ENCODE measurements at regions not wholly inside any gene's neighbourhood (a gene's known extent, or its start where the extent isn't known, plus 50 kb on each side); places are given as distances from the start of the nearest gene placed in this dataset.

DNA sequence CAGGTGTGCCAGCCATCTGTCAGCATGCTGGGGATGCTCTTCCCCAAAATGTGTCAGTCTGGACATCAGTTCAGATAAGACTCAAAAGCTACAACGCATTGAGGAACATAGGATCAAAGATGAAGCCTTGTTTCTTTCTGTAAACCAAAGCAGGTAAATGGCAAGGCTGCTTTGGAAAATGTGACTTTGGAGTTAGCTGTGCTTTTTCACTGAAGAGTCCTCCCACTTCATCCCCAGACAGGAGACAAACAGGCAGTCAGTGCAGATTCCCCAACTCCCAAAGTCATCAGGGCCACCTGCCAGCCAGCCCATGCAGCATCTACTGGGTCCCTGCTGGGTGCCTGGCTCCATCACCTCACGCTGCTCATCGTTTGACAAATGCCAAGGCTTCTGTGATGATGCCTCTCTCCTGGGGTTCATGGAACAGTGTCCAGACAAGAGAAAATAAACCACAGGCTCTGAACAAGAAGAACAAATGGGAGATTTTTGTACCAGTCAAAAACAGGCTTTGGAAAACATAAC is 205.0 kb upstream of the BTBD3 start:
- Histone ChIP-seq H3K36me3 (replicated peaks in 1 of 2; ENCODE audit: control insufficient read depth in 1 of 2, insufficient read depth in 2 of 2, low read length in 2 of 2) (no peaks in the 10 kb centered on the region), H2AFZ (ENCODE audit: low read length) (no peak overlapping the region), H3K4me3 (replicated peaks in 1 of 3; ENCODE audit: insufficient read depth in 1 of 3, low read depth in 2 of 3, low read length in 3 of 3) (no peak overlapping the region), H3K27ac (ENCODE audit: extremely low read length, insufficient read depth, low read length) (no peak overlapping the region), H3K4me2 (ENCODE audit: low read depth, low read length) (no peak overlapping the region), H3K27me3 (ENCODE audit: control insufficient read depth in 1 of 2, insufficient read depth in 2 of 2, low read length in 2 of 2) (no peaks in the 10 kb centered on the region), H3K4me1 (ENCODE audit: insufficient read depth, low read length) (no peaks in the 10 kb centered on the region), H3K9me3 (ENCODE audit: low read length) (no peaks in the 10 kb centered on the region), H4K20me1 (ENCODE audit: insufficient read depth, low read length) (no peaks in the 10 kb centered on the region), H3K79me2 (ENCODE audit: insufficient read depth, low read length) (no peaks in the 10 kb centered on the region), H3K9ac (ENCODE audit: insufficient read depth, low read depth, low read length) (no peak overlapping the region)
- ChIA-PET POLR2A (no interaction called here), CTCF (ENCODE audit: low intra/inter-chr PET ratio, low total read pairs) (no interaction called here)
- TF ChIP-seq ZNF605 (CRISPR knock-in tag; IDR thresholded peaks at IDR 0.05) = no peak
- TF ChIP-seq POLR2AphosphoS2 (IDR thresholded peaks at IDR 0.05; ENCODE audit: low read depth, low read length) = no peak
- TF ChIP-seq ZNF841 (CRISPR knock-in tag; IDR thresholded peaks at IDR 0.05; ENCODE audit: borderline replicate concordance) = no peak
- TF ChIP-seq MYC (CRISPR knock-in tag; IDR thresholded peaks at IDR 0.05; ENCODE audit: borderline replicate concordance) = no peak
- no peak for TF ChIP-seq ONECUT2 (CRISPR knock-in tag; IDR thresholded peaks at IDR 0.05)
- no peak for TF ChIP-seq ZSCAN12 (CRISPR knock-in tag; IDR thresholded peaks at IDR 0.05)
- TF ChIP-seq FOXP1 (IDR thresholded peaks at IDR 0.05) = no peak
- no peak for TF ChIP-seq FOXP1 (CRISPR knock-in tag; IDR thresholded peaks at IDR 0.05)
- no peak for TF ChIP-seq RCOR2 (CRISPR knock-in tag; IDR thresholded peaks at IDR 0.05)
- no peak for TF ChIP-seq KMT2A (CRISPR knock-in tag; IDR thresholded peaks at IDR 0.05)
- WGBS (ENCODE audit: low lambda C conversion rate) = 2% methylated on average over 3 of the region's 3 CpGs
- BruUV-seq (replicated peaks) = no TSS peak
- DNase-seq (ENCODE audit: low spot score) = no peak
- FAIRE-seq = no peak
- no peak for ATAC-seq
- intact Hi-C loops (cut with micrococcal nuclease; ENCODE audit: unreplicated experiment) (no loop called here), in situ Hi-C loops (cut with HindIII; ENCODE audit: extremely low pct_ligation_motif_present, low pct_unique_long_range_greater_than_20kb) (no loop called here)

- Histone ChIP-seq H3K27me3 (ENCODE audit: control insufficient read depth in 1 of 2, insufficient read depth in 2 of 2, low read length in 2 of 2) (no peaks in the 10 kb centered on the region), H3K4me3 (replicated peaks in 1 of 3; ENCODE audit: insufficient read depth in 1 of 3, low read depth in 2 of 3, low read length in 3 of 3) (no peak overlapping the region), H3K9ac (ENCODE audit: insufficient read depth, low read depth, low read length) (no peak overlapping the region), H3K9me3 (ENCODE audit: low read length) (no peaks in the 10 kb centered on the region), H4K20me1 (ENCODE audit: insufficient read depth, low read length) (no peaks in the 10 kb centered on the region), H2AFZ (ENCODE audit: low read length) (no peak overlapping the region), H3K36me3 (replicated peaks in 1 of 2; ENCODE audit: control insufficient read depth in 1 of 2, insufficient read depth in 2 of 2, low read length in 2 of 2) (no peaks in the 10 kb centered on the region), H3K27ac (ENCODE audit: extremely low read length, insufficient read depth, low read length) (no peak overlapping the region), H3K4me1 (ENCODE audit: insufficient read depth, low read length) (no peaks in the 10 kb centered on the region), H3K79me2 (ENCODE audit: insufficient read depth, low read length) (no peaks in the 10 kb centered on the region), H3K4me2 (ENCODE audit: low read depth, low read length) (no peak overlapping the region)
- DNase-seq (ENCODE audit: low spot score) (no peak), FAIRE-seq (no peak), ATAC-seq (no peak)
- intact Hi-C loops (cut with micrococcal nuclease; ENCODE audit: unreplicated experiment) = no loop called here
- BruUV-seq (replicated peaks) = no TSS peak
- TF ChIP-seq ZNF33B (CRISPR knock-in tag; IDR thresholded peaks at IDR 0.05) (no peak), SP5 (CRISPR knock-in tag; IDR thresholded peaks at IDR 0.05; ENCODE audit: borderline replicate concordance, low read depth) (no peak), ZNF772 (CRISPR knock-in tag; IDR thresholded peaks at IDR 0.05) (no peak), TEAD3 (CRISPR knock-in tag; optimal IDR thresholded peaks at IDR 0.05; ENCODE audit: borderline replicate concordance) (no peak), IKZF1 (IDR thresholded peaks at IDR 0.05) (no peak), ATF2 (CRISPR knock-in tag; IDR thresholded peaks at IDR 0.05) (no peak), HDAC2 (CRISPR knock-in tag; IDR thresholded peaks at IDR 0.05) (no peak), MXD3 (CRISPR knock-in tag; IDR thresholded peaks at IDR 0.05) (no peak), NPAS2 (CRISPR knock-in tag; IDR thresholded peaks at IDR 0.05; ENCODE audit: borderline replicate concordance) (no peak)
- TF ChIP-seq, protein P1, sequence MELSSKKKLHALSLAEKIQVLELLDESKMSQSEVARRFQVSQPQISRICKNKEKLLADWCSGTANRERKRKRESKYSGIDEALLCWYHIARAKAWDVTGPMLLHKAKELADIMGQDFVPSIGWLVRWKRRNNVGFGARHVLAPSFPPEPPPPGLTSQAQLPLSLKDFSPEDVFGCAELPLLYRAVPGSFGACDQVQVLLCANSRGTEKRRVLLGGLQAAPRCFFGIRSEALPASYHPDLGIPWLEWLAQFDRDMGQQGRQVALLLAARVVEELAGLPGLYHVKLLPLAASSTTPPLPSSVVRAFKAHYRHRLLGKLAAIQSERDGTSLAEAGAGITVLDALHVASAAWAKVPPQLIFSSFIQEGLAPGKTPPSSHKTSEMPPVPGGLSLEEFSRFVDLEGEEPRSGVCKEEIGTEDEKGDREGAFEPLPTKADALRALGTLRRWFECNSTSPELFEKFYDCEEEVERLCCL (CRISPR knock-in tag; IDR thresholded peaks at IDR 0.05; ENCODE audit: borderline replicate concordance) = no peak
- in situ Hi-C loops (cut with HindIII; ENCODE audit: extremely low pct_ligation_motif_present, low pct_unique_long_range_greater_than_20kb) = no loop called here
- ChIA-PET POLR2A (no interaction called here), CTCF (ENCODE audit: low intra/inter-chr PET ratio, low total read pairs) (no interaction called here)
- WGBS (ENCODE audit: low lambda C conversion rate) = 3% methylated on average over 2 of the region's 2 CpGs
These were observed 202.8 kb upstream of the BTBD3 start for GRCh38 chr20:11714886-11715285.
